PC-3 (cell line): ENCODE measurements at regions not wholly inside any gene's neighbourhood (a gene's known extent, or its start where the extent isn't known, plus 50 kb on each side); places are given as distances from the start of the nearest gene placed in this dataset.

Source experiments
- EZH2 ChIP-seq: fragments of 300-600 bp; sonication (generic); IDR thresholded peaks from one replicate; pipeline ENCODE4 v1.6.1; 2017; ENCODE audit warnings: antibody characterized with exemption, mild to moderate bottlenecking, low read length; ENCODE audit not compliant: unreplicated experiment
- EZH2phosphoT487 ChIP-seq: fragments of 300-600 bp; sonication (generic); IDR thresholded peaks from 2 replicates; pipeline ENCODE4 v1.6.1; 2018; ENCODE audit warnings: mild to moderate bottlenecking, antibody characterized with exemption, low read length, borderline replicate concordance
- TF ChIP-seq, protein P1 (sequence below): fragments of 300-600 bp; sonication (generic); conservative IDR thresholded peaks from 2 replicates; pipeline ENCODE4 v1.5.1; 2017; ENCODE audit warnings: antibody characterized with exemption, low read depth, mild to moderate bottlenecking, low read length

GRCh38 chr15:87804451-87804850, 452.1 kb downstream of the NTRK3 start:
- TF ChIP-seq, protein P1, sequence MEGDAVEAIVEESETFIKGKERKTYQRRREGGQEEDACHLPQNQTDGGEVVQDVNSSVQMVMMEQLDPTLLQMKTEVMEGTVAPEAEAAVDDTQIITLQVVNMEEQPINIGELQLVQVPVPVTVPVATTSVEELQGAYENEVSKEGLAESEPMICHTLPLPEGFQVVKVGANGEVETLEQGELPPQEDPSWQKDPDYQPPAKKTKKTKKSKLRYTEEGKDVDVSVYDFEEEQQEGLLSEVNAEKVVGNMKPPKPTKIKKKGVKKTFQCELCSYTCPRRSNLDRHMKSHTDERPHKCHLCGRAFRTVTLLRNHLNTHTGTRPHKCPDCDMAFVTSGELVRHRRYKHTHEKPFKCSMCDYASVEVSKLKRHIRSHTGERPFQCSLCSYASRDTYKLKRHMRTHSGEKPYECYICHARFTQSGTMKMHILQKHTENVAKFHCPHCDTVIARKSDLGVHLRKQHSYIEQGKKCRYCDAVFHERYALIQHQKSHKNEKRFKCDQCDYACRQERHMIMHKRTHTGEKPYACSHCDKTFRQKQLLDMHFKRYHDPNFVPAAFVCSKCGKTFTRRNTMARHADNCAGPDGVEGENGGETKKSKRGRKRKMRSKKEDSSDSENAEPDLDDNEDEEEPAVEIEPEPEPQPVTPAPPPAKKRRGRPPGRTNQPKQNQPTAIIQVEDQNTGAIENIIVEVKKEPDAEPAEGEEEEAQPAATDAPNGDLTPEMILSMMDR, result no peak
- TF ChIP-seq EZH2 (no peak), EZH2phosphoT487 (no peak)
